Fibroblast of villous mesenchyme (primary cell): ENCODE measurements at regions not wholly inside any gene's neighbourhood (a gene's known extent, or its start where the extent isn't known, plus 50 kb on each side); places are given as distances from the start of the nearest gene placed in this dataset.
"Not testable (repeated sequence)": the region's sequence is repeated elsewhere in the genome, so short reads cannot be mapped to it uniquely, and the experiment has no call there.

Source experiments
- DNase-seq: peaks from one replicate; pipeline ENCODE4 v3.0.0-alpha.2; 2010; ENCODE audit warnings: low read depth
- H3K4me3 ChIP-seq: 2 replicates; pipeline ENCODE4 v1.5.1; 2011; ENCODE audit warnings: low read depth, mild to moderate bottlenecking, low read length
- CTCF ChIP-seq: IDR thresholded peaks from 2 replicates; pipeline ENCODE4 v1.5.1; 2012; ENCODE audit warnings: low read depth, mild to moderate bottlenecking, low read length; ENCODE audit not compliant: insufficient read depth

- no peak overlapping the region for H3K4me3 ChIP-seq
- no peak for DNase-seq
- TF ChIP-seq CTCF = no peak
Measured at GRCh38 chr12:124140944-124141486, 153.9 kb upstream of the RFLNA start.

GRCh38 chr12:124141611-124142010 lies 153.3 kb upstream of the RFLNA start:
- H3K4me3 ChIP-seq, DNase-seq: not testable (repeated sequence)

- TF ChIP-seq CTCF = no peak
- no peak overlapping the region for H3K4me3 ChIP-seq
- DNase-seq = no peak
Measured at GRCh38 chr12:124142395-124143035, 152.4 kb upstream of the RFLNA start.

GRCh38 chr12:124143726-124144125 lies 151.2 kb upstream of the RFLNA start:
- no peak for DNase-seq
- TF ChIP-seq CTCF = no peak
- no peak overlapping the region for H3K4me3 ChIP-seq

GRCh38 chr12:124144531-124145194 lies 150.2 kb upstream of the RFLNA start:
- no peak for DNase-seq
- H3K4me3 ChIP-seq = no peak overlapping the region
- TF ChIP-seq CTCF = no peak

GRCh38 chr12:124147027-124147426 lies 147.9 kb upstream of the RFLNA start:
- no peak overlapping the region for H3K4me3 ChIP-seq
- no peak for DNase-seq
- no peak for TF ChIP-seq CTCF

- H3K4me3 ChIP-seq = no peak overlapping the region
- DNase-seq = no peak
- TF ChIP-seq CTCF = no peak
Measured at GRCh38 chr12:124147575-124147974, 147.3 kb upstream of the RFLNA start.
